ENCODE measurements at regions not wholly inside any gene's neighbourhood (a gene's known extent, or its start where the extent isn't known, plus 50 kb on each side); places are given as distances from the start of the nearest gene placed in this dataset.
A peak's percentile ranks its signal among the peaks of the same experiment; 100 is the strongest.
"Not testable (repeated sequence)": the region's sequence is repeated elsewhere in the genome, so short reads cannot be mapped to it uniquely, and the experiment has no call there.

DNA sequence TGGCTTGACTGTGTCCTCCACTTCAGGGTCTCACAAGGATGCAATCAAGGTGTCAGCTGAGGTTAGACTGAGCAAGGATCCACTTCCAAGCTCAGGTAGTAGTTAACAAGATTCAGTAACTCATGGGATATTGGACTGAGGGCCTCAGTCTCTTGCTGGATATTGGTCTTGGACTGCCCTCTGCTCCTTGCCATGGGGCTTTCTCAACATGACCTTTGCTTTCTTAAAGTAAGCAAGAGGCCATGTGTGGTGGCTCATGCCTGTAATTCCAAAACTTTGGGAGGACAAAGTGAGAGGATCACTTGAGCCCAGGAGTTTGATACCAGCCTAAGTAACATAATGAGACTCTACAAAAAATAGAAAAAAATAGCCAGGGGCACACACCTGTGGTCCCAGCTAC, 231.3 kb upstream of the AMIGO2 start:
- DNase-seq (ENCODE audit: low spot score) (no peak), FAIRE-seq (no peak)

DNA sequence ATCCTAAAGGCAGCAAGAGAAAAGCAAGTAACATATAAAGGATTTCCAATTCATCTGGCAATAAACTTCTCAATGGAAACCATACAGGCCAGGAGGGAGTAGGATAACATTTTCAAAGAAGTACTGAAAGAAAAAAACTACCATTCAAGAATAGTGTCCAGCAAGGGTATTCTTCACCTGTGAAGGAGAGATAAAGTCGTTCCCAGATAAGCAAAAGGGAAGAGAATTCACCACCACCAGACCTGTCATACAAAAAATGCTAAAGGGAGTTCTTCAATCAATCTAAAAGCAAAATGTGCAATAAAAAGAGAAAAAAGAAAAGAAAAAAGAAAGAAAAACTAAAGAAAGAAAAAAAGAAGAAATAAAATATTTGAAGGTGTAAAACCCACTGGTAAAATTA, 228.9 kb upstream of the AMIGO2 start:
- no peak for FAIRE-seq

DNA sequence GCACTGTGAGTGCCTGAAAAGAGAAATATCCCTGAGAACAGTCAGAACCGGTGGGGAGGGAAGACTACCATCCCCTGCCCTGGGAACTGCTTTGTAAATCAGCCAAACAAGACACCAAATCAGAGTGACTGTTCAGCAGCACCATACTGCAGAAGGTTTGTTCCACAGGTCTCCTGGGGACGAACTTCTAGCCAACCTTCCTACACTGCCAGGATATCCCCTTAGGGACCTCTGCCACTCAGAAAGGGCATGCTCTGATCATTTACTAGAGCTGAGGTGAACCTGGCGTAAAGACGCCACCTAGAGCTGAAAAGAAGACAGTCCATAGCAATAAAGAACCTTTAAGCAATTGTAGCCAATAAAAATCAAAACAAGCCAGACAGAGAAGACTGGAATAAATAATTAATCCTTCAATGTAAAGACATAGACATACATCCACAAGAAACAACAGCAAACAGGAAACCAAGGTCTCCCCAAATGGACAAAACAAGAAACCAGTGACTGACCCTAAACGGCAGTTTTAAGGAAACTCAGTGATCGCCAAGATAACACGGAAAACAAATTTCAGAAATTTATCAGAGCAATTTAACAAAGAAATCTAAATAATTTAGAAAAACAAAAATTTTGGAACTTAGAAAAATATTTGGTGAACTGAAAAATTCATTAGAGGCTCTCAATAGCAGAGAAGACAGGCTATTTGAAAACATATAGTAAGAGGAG, 228.1 kb upstream of the AMIGO2 start:
- peak; percentile 78 for DNase-seq (ENCODE audit: low spot score)
- FAIRE-seq, result peak; percentile 36

More for the DNA sequence above, 228.9 kb upstream of the AMIGO2 start:
- DNase-seq (ENCODE audit: low spot score), result no peak

DNA sequence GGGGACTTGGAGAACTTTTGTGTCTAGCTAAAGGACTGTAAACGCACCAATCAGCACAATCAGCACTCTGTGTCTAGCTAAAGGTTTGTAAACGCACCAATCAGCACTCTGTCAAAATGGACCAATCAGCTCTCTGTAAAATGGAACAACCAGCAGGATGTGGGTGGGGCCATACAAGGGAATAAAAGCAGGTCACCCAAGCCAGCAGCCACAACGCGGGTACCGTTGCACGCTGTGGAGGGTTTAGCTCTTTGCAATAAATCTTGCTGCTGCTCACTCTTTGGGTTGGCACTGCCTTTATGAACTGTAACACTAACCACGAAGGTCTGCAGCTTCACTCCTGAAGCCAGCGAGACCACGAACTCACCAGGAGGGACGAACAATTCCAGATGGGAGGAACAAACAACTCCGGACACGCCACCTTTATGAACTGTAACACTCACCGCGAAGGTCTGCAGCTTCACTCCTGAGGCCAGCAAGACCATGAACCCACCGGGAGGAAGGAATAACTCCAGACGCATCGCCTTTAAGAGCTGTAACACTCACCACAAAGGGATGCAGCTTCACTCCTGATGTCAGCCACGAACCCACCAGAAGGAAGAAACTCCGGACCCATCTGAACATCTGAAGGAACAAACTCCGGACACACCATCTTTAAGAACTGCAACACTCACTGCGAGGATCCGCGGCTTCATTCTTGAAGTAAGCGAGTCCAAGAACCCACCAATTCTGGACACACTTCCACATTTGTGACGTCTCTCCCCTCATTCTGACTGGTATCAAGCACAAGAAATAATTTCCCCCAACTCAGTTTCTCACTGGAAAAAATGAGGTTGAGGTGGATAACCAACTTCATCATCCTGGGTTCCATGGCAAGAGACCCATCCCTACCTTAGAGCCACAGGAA, 227.3 kb upstream of the AMIGO2 start:
- FAIRE-seq; DNase-seq (ENCODE audit: low spot score): not testable (repeated sequence)

DNA sequence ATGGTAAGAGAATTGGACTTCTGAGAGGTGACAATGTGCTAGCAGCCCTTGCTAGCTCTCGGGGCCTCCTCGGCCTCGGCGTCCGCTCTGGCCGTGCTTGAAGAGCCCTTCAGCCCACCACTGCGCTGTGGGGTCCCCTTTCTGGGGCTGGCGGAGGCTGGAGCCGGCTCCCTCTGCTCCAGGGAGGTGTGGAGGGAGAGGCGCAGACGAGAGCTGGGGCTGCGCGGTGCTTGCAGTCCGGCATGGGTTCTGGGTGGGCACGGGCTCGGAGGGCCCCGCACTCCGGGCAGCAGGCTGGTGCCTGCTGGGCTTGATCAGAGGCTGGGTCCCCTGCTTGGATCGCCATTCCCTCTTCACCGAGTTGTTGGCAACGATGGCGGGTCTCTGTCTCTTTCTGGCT, 226.4 kb upstream of the AMIGO2 start:
- FAIRE-seq (no peak), DNase-seq (ENCODE audit: low spot score) (no peak)

DNA sequence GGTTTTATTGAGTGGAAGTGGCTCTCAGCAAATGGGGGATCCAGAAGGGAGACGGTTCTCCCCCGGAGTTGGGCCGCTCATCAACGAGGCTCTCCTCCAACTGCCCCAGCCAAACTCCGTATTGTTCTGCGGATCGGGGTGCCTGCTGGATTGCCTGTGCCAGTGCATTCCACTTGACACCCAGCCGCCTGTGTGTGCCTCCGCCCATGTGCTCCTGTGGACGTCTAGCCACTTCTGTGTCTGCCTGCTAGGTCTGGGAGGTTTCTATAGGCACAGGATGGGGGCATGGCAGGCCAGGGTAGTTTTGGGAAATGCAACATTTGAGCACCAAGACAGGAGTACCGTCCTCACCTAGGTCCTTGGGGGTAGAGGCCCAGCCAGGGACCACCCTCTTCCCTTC, 225.7 kb upstream of the AMIGO2 start:
- FAIRE-seq (no peak), DNase-seq (ENCODE audit: low spot score) (no peak)

DNA sequence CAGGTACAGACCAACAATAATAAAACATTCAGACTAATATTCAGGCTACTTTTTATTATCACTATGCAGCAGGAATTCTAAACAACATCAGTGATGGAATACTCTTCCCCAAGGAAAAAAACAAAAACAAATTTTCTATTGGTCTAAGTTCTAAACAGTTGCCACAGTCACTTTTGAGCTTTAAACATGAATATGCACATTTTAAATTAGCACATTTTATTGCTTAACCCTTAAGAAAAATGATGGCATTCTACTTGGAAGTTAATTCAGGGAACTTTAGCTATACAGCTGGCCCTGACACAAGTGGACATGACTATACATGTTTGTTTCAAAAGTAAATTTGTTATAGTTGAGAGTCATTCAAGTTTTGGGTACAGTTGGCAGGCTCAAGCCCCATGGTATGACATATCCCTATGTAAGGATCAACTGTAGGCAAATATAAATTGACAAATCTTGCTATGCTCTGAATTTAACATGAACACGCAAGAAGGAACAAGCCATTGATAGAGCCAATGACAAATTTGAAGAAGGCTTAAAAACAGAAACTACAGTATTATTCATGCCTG, 224.3 kb upstream of the AMIGO2 start:
- FAIRE-seq (no peak), DNase-seq (ENCODE audit: low spot score) (no peak)

DNA sequence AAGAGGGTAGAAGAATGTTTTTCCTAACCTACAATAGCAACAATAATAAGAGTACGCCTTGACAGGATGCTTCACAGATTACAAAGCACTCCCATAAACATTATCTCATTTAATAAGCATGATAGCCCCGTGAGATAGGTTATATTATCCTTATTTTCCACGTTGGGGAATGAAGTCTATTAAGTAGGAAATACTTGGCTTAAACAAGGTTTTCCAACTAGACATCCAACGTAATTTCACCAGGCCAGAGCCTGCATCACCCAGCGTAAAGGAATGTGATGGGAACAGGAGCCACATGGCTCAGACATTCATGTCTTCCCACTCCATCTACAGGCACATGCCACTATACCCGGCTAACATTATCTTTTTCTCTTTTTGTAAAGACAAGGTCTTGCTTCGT, 223.4 kb upstream of the AMIGO2 start:
- no peak for DNase-seq (ENCODE audit: low spot score)
- FAIRE-seq, result no peak

DNA sequence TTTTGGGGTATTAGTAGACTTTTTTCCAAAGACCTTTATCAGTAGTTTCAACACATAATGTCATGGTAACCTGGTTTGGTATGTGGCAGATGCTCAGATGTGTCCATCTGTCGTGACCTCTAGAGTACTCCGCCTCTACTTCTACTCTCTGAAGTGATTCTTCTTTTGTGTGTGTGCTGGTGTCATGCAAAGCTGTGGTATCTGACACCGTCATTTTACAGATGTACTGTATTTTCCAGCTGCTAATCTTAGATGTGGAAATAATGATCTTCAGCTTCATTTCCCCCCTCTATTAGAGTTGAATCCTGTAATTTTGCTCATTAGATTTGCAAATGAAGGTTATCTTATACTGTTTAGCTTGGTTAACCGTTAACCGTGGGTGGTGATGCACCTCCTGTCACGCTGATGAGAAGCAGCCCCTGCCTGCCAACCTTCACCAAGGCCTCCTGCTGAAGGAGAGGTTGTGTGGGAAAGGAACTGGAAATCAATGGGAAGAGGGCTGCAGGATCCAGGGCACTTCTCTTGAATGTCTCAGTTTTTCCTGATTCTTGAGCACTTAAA, 222.4 kb upstream of the AMIGO2 start:
- no peak for FAIRE-seq
- no peak for DNase-seq (ENCODE audit: low spot score)

DNA sequence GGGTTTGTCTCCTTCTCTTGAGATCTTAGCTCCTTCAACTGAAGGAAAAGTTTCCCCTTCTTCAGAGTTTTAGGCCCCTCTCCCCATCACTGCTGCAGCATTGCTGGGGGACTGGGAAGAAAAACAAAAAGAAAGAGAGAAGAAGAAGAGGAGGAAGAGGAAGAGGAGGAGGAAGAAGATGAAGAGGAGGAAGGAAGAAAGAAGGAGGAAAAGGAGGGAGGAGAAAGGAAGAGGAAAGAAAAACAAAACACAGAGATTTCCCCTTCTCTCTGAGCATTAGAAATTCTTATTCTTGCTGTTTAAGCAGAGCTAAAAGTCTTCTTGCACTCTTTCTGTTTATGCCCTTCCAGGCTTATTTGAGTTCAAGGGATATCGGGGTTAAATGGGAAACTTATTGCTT, 219.8 kb upstream of the AMIGO2 start:
- FAIRE-seq (no peak), DNase-seq (ENCODE audit: low spot score) (no peak)

DNA sequence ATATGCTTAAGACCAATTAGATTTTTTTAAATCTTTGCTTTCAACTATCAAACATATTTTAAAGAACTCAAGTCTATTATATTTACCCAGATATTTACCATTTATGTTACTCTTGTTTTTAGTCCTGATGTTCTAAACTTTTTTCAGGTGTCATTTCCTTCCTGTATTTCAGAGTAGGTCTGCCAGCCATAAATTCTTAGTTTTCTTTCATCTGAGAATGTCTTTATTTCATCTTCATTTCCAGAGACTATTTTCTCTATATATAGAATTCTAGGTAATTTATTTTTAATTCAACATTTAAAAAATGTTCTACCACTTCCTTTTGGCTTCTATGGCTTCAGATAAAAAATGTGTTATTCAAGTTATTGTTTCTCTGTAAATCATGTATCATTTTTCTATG, 218.2 kb upstream of the AMIGO2 start:
- no peak for FAIRE-seq
- no peak for DNase-seq (ENCODE audit: low spot score)

DNA sequence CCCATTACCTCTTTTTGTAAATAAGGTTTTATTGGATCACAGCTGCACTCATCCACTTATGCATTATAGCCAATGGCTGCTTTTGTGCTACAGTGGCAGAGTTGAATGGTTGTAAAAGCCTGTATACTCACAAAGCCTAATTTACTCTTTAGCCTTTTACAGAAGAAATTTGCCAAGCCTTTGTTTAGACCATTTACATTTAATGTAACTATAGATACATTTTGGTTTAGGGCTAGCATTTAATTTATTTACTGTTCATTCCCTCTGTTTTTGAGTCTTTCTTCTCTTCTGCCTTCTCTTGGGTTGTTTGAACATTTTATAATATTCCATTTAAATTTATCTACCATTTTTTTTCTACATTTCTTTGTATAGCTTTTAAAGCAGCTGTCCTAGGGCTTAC, 217.1 kb upstream of the AMIGO2 start:
- no peak for FAIRE-seq
- DNase-seq (ENCODE audit: low spot score), result no peak

DNA sequence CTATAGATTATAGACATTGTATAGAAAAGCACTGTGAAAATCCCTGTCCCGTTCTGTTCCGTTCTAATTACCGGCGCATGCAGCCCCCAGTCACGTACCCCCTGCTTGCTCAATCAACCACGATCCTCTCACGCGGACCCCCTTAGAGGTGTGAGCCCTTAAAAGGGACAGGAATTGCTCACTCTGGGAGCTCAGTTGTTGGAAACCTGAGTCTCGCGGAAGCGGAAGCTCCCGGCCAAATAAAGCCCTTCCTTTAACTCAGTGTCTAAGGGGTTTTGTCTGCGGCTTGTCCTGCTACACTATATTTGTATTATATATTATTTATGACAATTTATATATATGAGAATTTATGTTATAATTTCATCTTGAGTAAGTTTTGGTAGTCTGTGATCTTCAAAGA, 213.6 kb upstream of the AMIGO2 start:
- DNase-seq (ENCODE audit: low spot score) (no peak), FAIRE-seq (no peak)

DNA sequence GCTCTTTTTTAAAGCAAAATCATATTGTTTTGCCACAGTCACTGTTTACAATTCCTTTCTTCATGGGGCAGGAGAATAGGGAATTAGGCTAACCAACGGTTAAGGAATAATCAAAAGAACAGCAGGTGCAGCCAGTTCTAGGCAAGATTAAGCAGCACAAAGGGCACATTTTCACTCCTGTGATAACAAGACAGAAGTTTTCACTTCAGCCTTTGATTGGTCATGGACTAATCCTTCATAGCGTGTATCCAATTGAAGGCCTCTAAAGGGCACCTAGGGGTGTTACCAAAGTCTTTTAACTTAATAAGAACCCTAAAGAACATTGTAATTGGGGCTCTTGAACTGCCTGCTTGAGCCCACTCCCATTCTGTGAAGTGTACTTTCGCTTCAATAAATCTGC, 206.9 kb upstream of the AMIGO2 start:
- FAIRE-seq (no peak), DNase-seq (ENCODE audit: low spot score) (no peak)
